GM12878 (cell line): ENCODE measurements at regions not wholly inside any gene's neighbourhood (a gene's known extent, or its start where the extent isn't known, plus 50 kb on each side); places are given as distances from the start of the nearest gene placed in this dataset.
A peak's percentile ranks its signal among the peaks of the same experiment; 100 is the strongest.

ENCODE experiments used
- ATAC-seq: fragments of 200-7000 bp; cut with Tn5 transposase; 3 replicates; pipeline ENCODE4 v1.9.1; 2020; ENCODE audit warnings: mild to moderate bottlenecking, moderate library complexity
- BruUV-seq: library from RNA; stranded (reverse); fragments of 400-500 nt; replicated peaks from 2 replicates; lab custom pipeline; 2021; lab: Mats Ljungman, UMichigan
- CTCF ChIA-PET: fragments of 300-600 bp; sonication (Branson Sonifier 250); formaldehyde crosslinking; extraction: SDS; loops from one replicate; lab custom pipeline; 2021; ENCODE audit warnings: inconsistent platforms; lab: Yijun Ruan, JAX
- POLR2A ChIA-PET: fragments of 350-600 bp; formaldehyde crosslinking; extraction: SDS; loops from one replicate; lab custom pipeline; 2021; ENCODE audit warnings: inconsistent platforms; lab: Charles Lee
- RAD21 ChIA-PET: fragments of 300-600 bp; sonication (Branson Sonifier 250); formaldehyde crosslinking; loops from one replicate; lab custom pipeline; 2023; ENCODE audit warnings: antibody characterized with exemption; ENCODE audit not compliant: unreplicated experiment; lab: Charles Lee
- SMC1A ChIA-PET: fragments of 300-600 bp; sonication (Branson Sonifier 250); formaldehyde crosslinking; loops from one replicate; lab custom pipeline; 2023; ENCODE audit not compliant: unreplicated experiment, uncharacterized antibody; lab: Charles Lee
- DNase-seq: peaks from one replicate; pipeline ENCODE4 v3.0.0-alpha.2; 2011; ENCODE audit warnings: low read depth, low spot score
- FAIRE-seq: peaks from 3 replicates; lab custom pipeline; 2011; peaks lifted over from hg19 to GRCh38; lab: Jason Lieb, UNC
- H2AFZ ChIP-seq: 2 replicates; pipeline ENCODE4 v1.6.0; 2011; ENCODE audit warnings: low read depth, low read length, control low read depth; ENCODE audit not compliant: control insufficient read depth
- H3K27ac ChIP-seq: 2 replicates; pipeline ENCODE4 v1.5.1; 2011; ENCODE audit warnings: control low read depth; ENCODE audit not compliant: control insufficient read depth, insufficient read depth
- H3K27me3 ChIP-seq, 2 experiments: replicated peaks in 1 of 2; 2 replicates each; pipeline versions ENCODE4 v1.6.0 to v1.6.1; 2011; ENCODE audit warnings: low read length in 1 of 2; ENCODE audit not compliant: control insufficient read depth in 2 of 2, insufficient read depth in 2 of 2
- H3K36me3 ChIP-seq, 2 experiments: 2 replicates each; pipeline ENCODE4 v1.5.1; 2011; ENCODE audit warnings: low read length in 1 of 2; ENCODE audit not compliant: control insufficient read depth in 2 of 2, insufficient read depth in 2 of 2
- H3K4me1 ChIP-seq: 2 replicates; pipeline ENCODE4 v1.6.1; 2011; ENCODE audit warnings: mild to moderate bottlenecking, low read length, moderate library complexity, mixed read lengths; ENCODE audit not compliant: control insufficient read depth, insufficient read depth
- H3K4me2 ChIP-seq: 2 replicates; pipeline ENCODE4 v1.6.0; 2011; ENCODE audit warnings: control low read depth; ENCODE audit not compliant: control insufficient read depth, insufficient read depth
- H3K4me3 ChIP-seq: fragments of 200-600 bp; sonication (generic); 2 replicates; pipeline ENCODE4 v1.5.1; 2016
- H3K79me2 ChIP-seq: 2 replicates; pipeline ENCODE4 v1.6.0; 2011; ENCODE audit warnings: low read length; ENCODE audit not compliant: control insufficient read depth, insufficient read depth
- H3K9ac ChIP-seq: 2 replicates; pipeline ENCODE4 v1.8.0; 2011; ENCODE audit warnings: low read length, control low read depth, mixed read lengths; ENCODE audit not compliant: control insufficient read depth, insufficient read depth
- H3K9me3 ChIP-seq: replicated peaks from 3 replicates; pipeline ENCODE4 v1.5.1; 2011; ENCODE audit warnings: mild to moderate bottlenecking, low read length; ENCODE audit not compliant: control insufficient read depth, insufficient read depth
- H4K20me1 ChIP-seq: 2 replicates; pipeline ENCODE4 v1.6.0; 2011; ENCODE audit not compliant: control insufficient read depth, insufficient read depth
- CREM ChIP-seq: IDR thresholded peaks from 2 replicates; pipeline ENCODE4 v1.6.1; 2014; ENCODE audit warnings: antibody characterized with exemption, low read depth
- HDAC6 ChIP-seq: fragments of 200-600 bp; sonication (generic); IDR thresholded peaks from one replicate; pipeline ENCODE4 v1.8.0; 2017; ENCODE audit warnings: antibody characterized with exemption; ENCODE audit not compliant: unreplicated experiment
- IKZF2 ChIP-seq, 2 experiments: fragments of 450-650 bp; IDR thresholded peaks; 2 replicates each; pipeline ENCODE4 v1.6.1; 2017; ENCODE audit warnings: mild to moderate bottlenecking in 2 of 2, moderate library complexity in 2 of 2
- KLF5 ChIP-seq: fragments of 450-650 bp; IDR thresholded peaks from 2 replicates; pipeline ENCODE4 v1.6.1; 2014; ENCODE audit warnings: mild to moderate bottlenecking; ENCODE audit not compliant: partially characterized antibody
- RAD51 ChIP-seq: fragments of 450-650 bp; IDR thresholded peaks from 2 replicates; pipeline ENCODE4 v1.6.1; 2016; ENCODE audit warnings: moderate library complexity, mild to moderate bottlenecking, inconsistent platforms
- SP1 ChIP-seq: IDR thresholded peaks from one replicate; pipeline ENCODE4 v1.6.1; 2011; ENCODE audit warnings: low read depth, low read length
- YY1 ChIP-seq: IDR thresholded peaks from 2 replicates; pipeline ENCODE4 v1.6.1; 2011; ENCODE audit warnings: low read depth, mild to moderate bottlenecking, low read length
- ZNF622 ChIP-seq: fragments of 450-650 bp; IDR thresholded peaks from 2 replicates; pipeline ENCODE4 v1.6.1; 2017; ENCODE audit warnings: mild to moderate bottlenecking, inconsistent platforms
- WGBS: methylation state at CpG from one replicate; pipeline ENCODE4 v1.1.6; 2016; ENCODE audit warnings: low lambda C conversion rate; ENCODE audit not compliant: insufficient replicate concordance, insufficient coverage; ENCODE audit errors: missing lambda C conversion rate; 5-methylcytosine and 5-hydroxymethylcytosine counted together
- in situ Hi-C: fragments of 300-500 bp; cut with MboI; formaldehyde crosslinking; loops from 9 replicates; pipeline ENCODE4 v1.14.3; 2018; ENCODE audit warnings: mixed read lengths
- intact Hi-C: fragments of 100-400 bp; cut with micrococcal nuclease; formaldehyde crosslinking; loops from one replicate; pipeline ENCODE4 v1.14.2; 2022; ENCODE audit not compliant: unreplicated experiment
- TF ChIP-seq, protein P1 (sequence below): fragments of 450-650 bp; IDR thresholded peaks from 2 replicates; pipeline ENCODE4 v1.6.1; 2017; ENCODE audit warnings: borderline replicate concordance
- TF ChIP-seq, protein P2 (sequence below), 3 experiments: IDR thresholded peaks in 2 of 3; conservative IDR thresholded peaks in 1 of 3; 2 replicates each; pipeline ENCODE4 v1.5.1; 2011; ENCODE audit warnings: low read depth in 3 of 3, low read length in 3 of 3, mild to moderate bottlenecking in 3 of 3, control low read depth in 2 of 3, moderate library complexity in 2 of 3, inconsistent platforms in 1 of 3, mixed read lengths in 1 of 3; ENCODE audit not compliant: control insufficient read depth in 2 of 3, insufficient read depth in 1 of 3; ENCODE audit errors: extremely low read depth in 1 of 3
- TF ChIP-seq, protein P3 (sequence below): fragments of 450-650 bp; IDR thresholded peaks from 2 replicates; pipeline ENCODE4 v1.6.1; 2018; ENCODE audit warnings: borderline replicate concordance, mild to moderate bottlenecking; ENCODE audit not compliant: partially characterized antibody

DNA sequence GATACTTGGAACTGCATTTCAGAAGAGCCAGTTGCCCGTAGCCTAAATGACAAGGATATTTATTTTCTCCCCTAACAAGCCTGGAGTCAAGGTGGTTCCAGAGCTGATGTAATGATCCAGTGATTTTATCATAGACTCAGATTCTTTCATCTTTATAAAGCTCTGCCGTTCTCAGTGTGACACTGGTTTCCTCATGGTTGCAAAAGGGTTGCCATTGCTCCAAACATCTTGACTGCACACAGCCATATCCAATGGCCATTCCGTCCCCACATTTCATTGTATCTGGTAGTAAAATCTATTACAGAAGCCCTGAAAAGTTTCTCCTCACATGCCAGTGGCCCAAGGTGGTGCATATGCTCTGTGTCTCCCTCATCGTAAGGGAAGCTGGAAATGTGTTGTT, 63.1 kb upstream of the SDK2 start:
- CTCF ChIA-PET, result interaction anchor here (2.0 kb wide), 1 partner anchor 278 kb away, joined by 6 read pairs; no protein-coding TSS in a partner anchor
- H3K27ac ChIP-seq, result no peak overlapping the region
- TF ChIP-seq RAD51, result no peak
- TF ChIP-seq, protein P1, sequence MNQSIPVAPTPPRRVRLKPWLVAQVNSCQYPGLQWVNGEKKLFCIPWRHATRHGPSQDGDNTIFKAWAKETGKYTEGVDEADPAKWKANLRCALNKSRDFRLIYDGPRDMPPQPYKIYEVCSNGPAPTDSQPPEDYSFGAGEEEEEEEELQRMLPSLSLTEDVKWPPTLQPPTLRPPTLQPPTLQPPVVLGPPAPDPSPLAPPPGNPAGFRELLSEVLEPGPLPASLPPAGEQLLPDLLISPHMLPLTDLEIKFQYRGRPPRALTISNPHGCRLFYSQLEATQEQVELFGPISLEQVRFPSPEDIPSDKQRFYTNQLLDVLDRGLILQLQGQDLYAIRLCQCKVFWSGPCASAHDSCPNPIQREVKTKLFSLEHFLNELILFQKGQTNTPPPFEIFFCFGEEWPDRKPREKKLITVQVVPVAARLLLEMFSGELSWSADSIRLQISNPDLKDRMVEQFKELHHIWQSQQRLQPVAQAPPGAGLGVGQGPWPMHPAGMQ, result no peak
- TF ChIP-seq SP1, result no peak
- no peak for TF ChIP-seq CREM
- no peak for TF ChIP-seq HDAC6
- no peaks in the 10 kb centered on the region; the same call in 1 of the 2 replicates for H3K4me1 ChIP-seq
- intact Hi-C loops (no loop called here), in situ Hi-C loops (loop anchor here (5.0 kb wide), 1 partner anchor 270 kb away; no protein-coding TSS in a partner anchor)
- no peaks in the 10 kb centered on the region for H3K79me2 ChIP-seq
- SMC1A ChIA-PET, result no interaction called here
- H2AFZ ChIP-seq, result no peak overlapping the region
- DNase-seq (no peak), FAIRE-seq (no peak), ATAC-seq (no peak)
- H3K36me3 ChIP-seq, result no peaks in the 10 kb centered on the region
- 26% methylated on average over 4 of the region's 4 CpGs for WGBS
- no peak overlapping the region for H3K9ac ChIP-seq
- POLR2A ChIA-PET, result no interaction called here
- no peaks in the 10 kb centered on the region for H4K20me1 ChIP-seq
- RAD21 ChIA-PET, result no interaction called here
- no peak overlapping the region for H3K4me3 ChIP-seq
- H3K4me2 ChIP-seq, result no peak overlapping the region
- no peaks in the 10 kb centered on the region for H3K27me3 ChIP-seq
- BruUV-seq, result no TSS peak
- no peaks in the 10 kb centered on the region; the same call in 1 of the 3 replicates for H3K9me3 ChIP-seq

DNA sequence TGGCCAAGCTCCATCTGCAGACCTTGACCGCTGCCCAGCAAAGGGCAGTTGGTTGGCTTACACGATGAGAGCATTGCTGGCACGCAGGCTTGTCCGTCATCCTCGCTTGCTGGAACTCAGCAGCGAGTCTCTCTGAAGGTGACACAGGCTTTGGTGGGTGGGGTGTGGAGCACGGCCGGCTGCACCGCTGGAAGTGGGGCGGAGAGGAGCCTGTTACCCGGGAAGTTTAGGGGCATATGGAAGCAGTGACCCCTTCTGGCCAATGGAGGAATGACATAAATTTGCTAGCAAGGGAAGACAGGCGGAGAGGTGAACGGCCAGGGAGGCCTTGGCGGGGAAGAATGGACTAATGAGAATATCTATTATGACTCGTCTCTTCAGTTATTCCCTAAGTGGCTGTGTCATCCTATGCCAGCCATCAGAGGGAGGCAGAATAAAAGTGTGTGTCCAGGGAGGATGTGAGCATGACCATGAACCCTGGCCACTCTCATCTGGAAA, 65.9 kb upstream of the SDK2 start:
- POLR2A ChIA-PET, result no interaction called here
- in situ Hi-C loops, result no loop called here
- TF ChIP-seq KLF5, result no peak
- TF ChIP-seq, protein P2, sequence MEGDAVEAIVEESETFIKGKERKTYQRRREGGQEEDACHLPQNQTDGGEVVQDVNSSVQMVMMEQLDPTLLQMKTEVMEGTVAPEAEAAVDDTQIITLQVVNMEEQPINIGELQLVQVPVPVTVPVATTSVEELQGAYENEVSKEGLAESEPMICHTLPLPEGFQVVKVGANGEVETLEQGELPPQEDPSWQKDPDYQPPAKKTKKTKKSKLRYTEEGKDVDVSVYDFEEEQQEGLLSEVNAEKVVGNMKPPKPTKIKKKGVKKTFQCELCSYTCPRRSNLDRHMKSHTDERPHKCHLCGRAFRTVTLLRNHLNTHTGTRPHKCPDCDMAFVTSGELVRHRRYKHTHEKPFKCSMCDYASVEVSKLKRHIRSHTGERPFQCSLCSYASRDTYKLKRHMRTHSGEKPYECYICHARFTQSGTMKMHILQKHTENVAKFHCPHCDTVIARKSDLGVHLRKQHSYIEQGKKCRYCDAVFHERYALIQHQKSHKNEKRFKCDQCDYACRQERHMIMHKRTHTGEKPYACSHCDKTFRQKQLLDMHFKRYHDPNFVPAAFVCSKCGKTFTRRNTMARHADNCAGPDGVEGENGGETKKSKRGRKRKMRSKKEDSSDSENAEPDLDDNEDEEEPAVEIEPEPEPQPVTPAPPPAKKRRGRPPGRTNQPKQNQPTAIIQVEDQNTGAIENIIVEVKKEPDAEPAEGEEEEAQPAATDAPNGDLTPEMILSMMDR (IDR thresholded peaks at IDR 0.05 in 2 of 3, conservative IDR thresholded peaks at IDR 0.05 in 1 of 3; ENCODE audit: control insufficient read depth in 2 of 3, extremely low read depth in 1 of 3, insufficient read depth in 1 of 3, low read depth in 3 of 3, low read length in 3 of 3), result peak; percentile 72 to 76 (median 72)
- TF ChIP-seq, protein P3, sequence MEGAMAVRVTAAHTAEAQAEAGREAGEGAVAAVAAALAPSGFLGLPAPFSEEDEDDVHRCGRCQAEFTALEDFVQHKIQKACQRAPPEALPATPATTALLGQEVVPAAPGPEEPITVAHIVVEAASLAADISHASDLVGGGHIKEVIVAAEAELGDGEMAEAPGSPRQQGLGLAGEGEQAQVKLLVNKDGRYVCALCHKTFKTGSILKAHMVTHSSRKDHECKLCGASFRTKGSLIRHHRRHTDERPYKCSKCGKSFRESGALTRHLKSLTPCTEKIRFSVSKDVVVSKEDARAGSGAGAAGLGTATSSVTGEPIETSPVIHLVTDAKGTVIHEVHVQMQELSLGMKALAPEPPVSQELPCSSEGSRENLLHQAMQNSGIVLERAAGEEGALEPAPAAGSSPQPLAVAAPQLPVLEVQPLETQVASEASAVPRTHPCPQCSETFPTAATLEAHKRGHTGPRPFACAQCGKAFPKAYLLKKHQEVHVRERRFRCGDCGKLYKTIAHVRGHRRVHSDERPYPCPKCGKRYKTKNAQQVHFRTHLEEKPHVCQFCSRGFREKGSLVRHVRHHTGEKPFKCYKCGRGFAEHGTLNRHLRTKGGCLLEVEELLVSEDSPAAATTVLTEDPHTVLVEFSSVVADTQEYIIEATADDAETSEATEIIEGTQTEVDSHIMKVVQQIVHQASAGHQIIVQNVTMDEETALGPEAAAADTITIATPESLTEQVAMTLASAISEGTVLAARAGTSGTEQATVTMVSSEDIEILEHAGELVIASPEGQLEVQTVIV, result no peak
- 0 out of 2 replicates have a peak, but pooled peaks have one; percentile 11 for TF ChIP-seq YY1
- TF ChIP-seq IKZF2 (IDR thresholded peaks at IDR 0.05), result no peak
- TF ChIP-seq ZNF622, result no peak

More for the DNA sequence above, 65.9 kb upstream of the SDK2 start:
- H3K27me3 ChIP-seq, result no peaks in the 10 kb centered on the region
- no peak overlapping the region for H3K9ac ChIP-seq
- WGBS, result 16% methylated on average over 15 of the region's 15 CpGs
- RAD21 ChIA-PET, result interaction anchor here (1.5 to 2.8 kb wide), 3 partner anchors 123 to 280 kb away, joined by 5 to 23 read pairs (median 6); no protein-coding TSS in a partner anchor
- ATAC-seq (peak; percentile 81), DNase-seq (peak; percentile 5), FAIRE-seq (peak; percentile 75)
- H3K27ac ChIP-seq, result no peak overlapping the region
- no peak overlapping the region for H2AFZ ChIP-seq
- SMC1A ChIA-PET, result interaction anchor here (0.6 to 1.6 kb wide), 3 partner anchors 68 to 280 kb away, joined by 3 to 18 read pairs (median 4); no protein-coding TSS in a partner anchor
- H3K79me2 ChIP-seq, result no peaks in the 10 kb centered on the region
- BruUV-seq, result no TSS peak
- H3K9me3 ChIP-seq, result no peaks in the 10 kb centered on the region; the same call in 1 of the 3 replicates
- CTCF ChIA-PET, result interaction anchor here (0.7 to 4.2 kb wide), 9 partner anchors 11 to 290 kb away, joined by 3 to 55 read pairs (median 4); no protein-coding TSS in a partner anchor
- no peaks in the 10 kb centered on the region; the same call in 1 of the 2 replicates for H3K4me1 ChIP-seq
- intact Hi-C loops, result loop anchor here (1.0 kb wide), 1 partner anchor 281 kb away; no protein-coding TSS in a partner anchor
- H4K20me1 ChIP-seq, result no peaks in the 10 kb centered on the region
- no peak overlapping the region for H3K4me2 ChIP-seq
- no peaks in the 10 kb centered on the region for H3K36me3 ChIP-seq
- H3K4me3 ChIP-seq, result no peak overlapping the region
